NCI-H1930 (cell line): ENCODE measurements at regions not wholly inside any gene's neighbourhood (a gene's known extent, or its start where the extent isn't known, plus 50 kb on each side); places are given as distances from the start of the nearest gene placed in this dataset.
"Not testable (repeated sequence)": the region's sequence is repeated elsewhere in the genome, so short reads cannot be mapped to it uniquely, and the experiment has no call there.

Experiments used
- DNase-seq, 2 experiments: peaks; one replicate each; lab custom pipeline; 2025; lab: John Stamatoyannopoulos, UW

DNA sequence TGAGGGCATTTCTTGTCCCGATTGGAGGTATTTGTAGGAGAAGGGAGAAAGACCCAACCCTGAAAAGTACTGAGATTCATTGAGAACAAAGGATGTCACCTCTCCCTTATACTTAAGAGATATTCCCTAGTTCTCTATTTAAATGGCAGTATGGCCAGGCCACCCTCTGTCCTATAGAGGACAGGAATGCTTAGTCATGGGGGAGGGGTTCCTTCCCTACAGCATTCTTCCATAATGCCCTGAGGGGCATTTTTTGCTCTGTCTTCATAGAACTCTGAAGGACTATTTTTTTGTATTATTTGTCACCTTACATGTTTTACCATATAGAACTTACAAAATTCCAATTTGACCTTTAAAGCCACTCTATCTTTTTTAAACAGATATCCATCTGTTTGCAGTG is 176.3 kb downstream of the TMEM161B start:
- no peak for DNase-seq

DNA sequence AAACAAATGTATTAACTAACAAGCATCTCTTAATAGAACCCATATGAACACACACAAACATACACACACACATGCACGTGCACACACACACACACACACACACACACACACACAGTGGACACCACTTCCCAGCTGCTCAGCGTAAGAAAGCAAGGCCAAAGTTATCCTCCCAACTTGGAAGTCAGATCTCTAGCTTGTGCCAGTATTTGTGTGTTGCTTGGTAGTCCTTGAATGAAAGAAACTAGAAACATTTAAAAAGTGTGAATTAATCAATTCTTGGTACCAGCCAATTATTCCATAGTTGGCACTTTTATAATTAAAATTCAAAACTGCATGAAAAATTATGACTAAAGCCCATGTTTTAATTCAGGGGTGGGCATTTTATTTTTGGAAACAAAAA is 178.1 kb downstream of the TMEM161B start:
- DNase-seq = no peak

DNA sequence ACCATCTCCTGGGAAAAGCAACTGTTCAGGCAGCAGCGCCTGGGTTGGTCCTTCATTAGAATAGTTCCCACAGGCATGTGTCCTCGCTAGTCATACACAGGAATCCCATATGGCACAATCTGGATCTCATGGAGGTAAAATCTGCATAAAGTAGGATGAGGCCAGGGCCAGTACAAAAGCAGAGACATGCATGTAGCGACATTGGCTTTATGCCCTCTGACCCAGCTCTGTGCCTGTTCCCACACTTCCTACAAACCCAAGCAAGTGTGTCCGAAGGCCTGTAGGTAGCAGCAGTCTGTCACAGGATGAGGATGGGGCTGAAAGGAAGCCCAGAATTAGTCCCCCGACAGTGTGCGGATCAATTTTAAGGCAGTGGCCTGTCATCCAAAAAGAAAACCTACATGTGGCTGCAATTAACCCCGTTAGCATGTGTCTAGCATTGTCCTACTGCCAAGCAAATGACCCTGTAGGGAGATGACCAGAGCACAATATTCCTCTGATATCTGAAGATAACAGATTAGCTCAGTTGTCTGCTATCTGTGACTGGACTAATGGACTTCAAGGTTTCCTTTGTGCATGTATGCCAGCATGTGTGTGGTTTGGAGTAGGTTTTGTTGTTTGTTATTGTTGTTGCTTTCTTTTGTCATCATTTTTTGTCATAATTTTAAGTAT is 178.8 kb downstream of the TMEM161B start:
- no peak for DNase-seq

DNA sequence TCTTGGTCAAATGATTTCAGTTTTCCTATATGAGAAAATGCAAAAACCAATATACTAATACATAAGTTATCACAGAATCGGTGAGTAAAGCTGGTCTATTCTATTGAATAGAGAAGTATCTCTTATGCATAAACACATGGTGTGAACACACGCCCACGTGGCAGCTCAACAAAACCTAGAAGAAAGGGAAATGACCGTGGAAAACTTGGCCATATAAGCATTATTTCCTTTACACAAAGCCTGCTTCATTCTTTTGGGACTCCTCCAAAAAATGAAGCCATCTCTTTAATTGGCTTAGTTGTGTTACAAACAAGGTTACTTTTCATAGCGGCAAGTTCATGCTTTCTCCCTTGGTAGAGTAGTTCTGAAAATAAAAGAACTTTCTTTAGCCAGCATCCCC is 183.2 kb downstream of the TMEM161B start:
- DNase-seq = no peak

DNA sequence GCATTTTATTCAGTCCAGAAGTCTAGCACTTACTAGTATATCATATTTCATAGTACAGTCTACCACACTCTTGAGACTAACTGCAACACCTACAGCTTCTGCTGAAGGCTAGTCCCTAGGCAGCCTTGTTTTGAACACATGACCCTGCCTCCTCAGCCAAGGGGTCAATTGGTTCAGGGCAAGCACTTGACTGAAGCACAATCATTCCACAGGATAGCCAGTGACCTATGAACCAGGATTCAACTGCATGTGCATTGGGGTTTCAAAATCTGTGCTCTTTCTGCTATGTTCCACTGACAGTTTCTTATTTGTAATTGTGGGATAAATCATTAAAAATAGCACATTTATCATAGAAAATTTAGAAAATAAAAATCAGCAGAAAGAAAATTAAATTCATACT is 186.8 kb downstream of the TMEM161B start:
- DNase-seq = no peak

DNA sequence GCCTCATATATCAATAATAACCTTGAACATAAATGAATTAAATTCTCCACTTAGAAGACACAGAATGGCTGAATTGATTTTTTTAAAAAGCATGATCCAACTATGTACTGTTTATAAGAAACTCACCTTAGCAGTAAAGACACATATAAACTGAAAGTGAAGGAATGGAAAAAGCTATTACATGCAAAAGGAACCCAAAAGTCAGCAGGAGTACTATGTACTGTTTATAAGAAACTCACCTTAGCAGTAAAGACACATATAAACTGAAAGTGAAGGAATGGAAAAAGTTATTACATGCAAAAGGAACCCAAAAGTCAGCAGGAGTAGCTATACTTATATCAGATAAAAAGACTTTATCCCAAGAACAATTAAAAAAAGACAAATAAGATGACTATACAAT is 204.8 kb downstream of the TMEM161B start:
- DNase-seq = no peak

DNA sequence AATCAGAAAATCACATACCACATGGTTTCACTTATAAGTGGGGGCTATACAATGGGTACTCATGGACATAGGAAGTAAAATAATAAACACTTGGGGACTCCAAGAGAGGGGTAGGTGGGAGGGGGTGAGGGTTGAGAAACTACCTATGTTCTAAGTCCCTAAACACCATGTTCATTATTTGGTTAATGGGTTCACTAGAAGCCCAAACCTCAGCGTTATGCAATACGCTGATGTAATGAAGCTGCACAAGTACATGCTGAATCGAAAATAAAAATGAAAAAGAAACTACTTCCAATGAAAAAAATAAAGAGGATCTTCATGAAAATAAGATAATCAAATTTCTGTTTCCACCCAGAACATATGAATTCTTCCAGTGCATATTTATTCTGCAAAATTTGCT is 208.5 kb downstream of the TMEM161B start:
- no peak for DNase-seq

DNA sequence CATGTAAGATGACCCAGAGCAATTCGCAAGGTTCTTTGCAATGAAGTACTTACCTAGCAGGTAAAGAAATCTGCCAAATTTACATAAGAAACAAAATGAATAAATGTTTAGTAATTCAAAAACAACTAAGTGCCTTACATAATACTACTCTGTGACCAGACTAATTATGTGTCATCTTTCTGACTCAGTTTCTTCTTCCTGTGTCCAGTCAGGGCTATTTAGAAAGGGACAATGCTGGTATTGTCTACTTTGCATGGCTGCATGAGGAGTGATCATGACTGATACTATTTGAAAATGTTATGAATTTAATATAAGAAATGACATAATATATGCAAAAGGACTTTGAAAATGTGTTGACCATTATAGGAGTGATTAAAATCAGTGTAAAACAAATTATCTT is 210.0 kb downstream of the TMEM161B start:
- DNase-seq = no peak

DNA sequence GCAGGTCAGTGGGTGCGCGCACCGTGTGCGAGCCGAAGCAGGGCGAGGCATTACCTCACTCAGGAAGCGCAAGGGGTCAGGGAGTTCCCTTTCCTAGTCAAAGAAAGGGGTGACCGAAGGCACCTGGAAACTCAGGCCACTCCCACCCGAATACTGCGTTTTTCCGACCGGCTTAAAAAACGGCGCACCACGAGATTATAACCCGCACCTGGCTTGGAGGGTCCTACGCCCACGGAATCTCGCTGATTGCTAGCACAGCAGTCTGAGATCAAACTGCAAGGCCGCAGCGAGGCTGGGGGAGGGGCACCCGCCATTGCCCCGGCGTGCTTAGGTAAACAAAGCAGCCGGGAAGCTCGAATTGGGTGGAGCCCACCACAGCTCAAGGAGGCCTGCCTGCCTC is 216.2 kb downstream of the TMEM161B start:
- not testable (repeated sequence) for DNase-seq

DNA sequence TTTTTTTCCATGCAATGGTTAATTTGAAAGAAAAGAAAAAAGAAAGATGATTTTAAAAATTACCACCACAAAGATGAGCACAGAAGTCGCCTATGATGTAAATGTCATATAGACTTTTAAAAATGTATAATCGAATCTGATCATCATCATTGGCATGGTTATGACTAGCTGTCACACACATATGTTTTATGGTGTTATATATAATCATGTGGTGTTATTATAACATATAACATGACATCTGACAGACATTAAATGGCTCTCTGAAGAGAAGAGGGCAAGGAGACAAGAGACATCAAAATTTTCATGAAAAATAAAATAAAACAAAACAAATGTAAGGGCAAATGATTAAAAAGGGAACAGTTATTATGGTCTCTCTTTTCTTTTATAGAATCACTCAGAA is 217.5 kb downstream of the TMEM161B start:
- DNase-seq = no peak

DNA sequence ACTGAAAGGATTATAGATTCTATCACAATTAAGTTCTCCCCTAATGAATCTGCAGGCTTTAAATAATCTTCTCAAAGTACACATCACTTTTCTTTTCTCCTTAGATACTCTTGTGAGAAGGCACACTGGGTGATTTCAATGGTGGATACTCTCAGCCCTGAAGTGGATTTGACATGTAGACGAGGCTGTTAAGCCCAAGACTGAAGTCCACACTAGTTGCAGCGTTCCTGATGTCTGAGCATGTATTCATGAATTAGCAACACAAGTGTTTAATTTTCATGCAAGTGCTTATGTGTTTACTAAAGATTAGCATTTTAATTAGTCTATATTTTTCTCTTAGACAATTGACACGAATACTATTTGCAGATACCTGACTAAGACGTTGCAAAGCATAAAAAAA is 218.9 kb downstream of the TMEM161B start:
- DNase-seq = no peak

DNA sequence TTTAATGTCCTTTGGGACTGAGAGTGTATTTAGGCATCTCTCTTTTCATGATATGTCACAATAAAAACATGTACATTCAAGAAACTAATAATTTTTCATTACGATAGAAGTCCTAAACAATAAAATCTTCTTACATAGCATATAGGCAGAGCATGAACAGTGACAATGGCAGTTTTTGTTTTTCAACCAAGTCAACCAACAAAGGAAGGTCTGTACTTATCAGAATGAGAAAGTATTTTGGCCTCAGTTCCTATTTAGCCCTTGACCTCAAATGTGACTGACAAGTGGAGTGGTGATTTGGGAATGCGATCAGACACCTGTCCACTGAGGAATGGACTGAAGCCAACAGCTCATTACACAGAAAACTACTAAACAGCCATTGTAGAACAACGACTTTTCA is 219.5 kb downstream of the TMEM161B start:
- DNase-seq = no peak

DNA sequence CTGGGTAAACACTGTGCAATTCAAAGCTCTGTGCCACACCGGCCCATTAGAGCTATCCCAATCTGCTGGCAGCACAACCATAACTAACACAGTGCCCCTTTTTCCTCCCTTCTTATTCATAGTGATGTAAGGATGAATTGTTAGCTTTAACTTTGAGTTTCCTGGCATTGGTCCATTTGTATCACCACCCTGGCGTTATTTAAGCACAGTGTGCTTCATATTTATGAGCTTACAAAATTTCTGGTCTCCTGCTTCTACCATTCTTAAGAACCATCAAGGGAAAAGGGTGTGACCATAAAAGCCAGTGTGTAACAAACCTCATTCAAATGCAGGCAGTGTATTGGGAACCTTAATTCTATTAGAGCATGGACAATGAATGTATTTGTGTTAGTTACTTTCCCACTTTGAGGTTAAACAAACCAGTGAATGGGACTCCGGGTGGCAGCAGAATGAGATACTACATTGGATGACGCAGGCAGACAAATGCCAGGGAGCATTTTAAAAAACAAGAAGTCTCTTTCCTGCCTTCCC is 222.6 kb downstream of the TMEM161B start:
- no peak for DNase-seq

DNA sequence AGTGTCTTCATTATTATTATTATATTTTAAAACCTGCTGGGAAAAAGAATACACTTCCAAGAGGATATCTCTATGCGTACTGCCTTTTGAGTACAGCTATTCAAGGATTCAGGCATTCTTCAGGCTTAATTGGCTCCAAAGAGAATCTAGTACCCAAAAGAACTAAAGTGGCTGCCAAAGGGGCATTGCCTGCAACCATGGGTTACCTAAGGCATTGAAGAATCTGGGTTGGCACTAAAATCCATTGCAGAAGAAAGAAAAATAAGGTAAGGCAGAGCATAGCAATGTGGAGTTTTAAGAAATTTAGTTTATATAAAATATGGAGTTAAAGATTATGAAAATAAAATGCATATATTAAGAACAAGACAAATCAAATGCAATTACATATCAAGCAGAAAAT is 223.5 kb downstream of the TMEM161B start:
- no peak for DNase-seq

DNA sequence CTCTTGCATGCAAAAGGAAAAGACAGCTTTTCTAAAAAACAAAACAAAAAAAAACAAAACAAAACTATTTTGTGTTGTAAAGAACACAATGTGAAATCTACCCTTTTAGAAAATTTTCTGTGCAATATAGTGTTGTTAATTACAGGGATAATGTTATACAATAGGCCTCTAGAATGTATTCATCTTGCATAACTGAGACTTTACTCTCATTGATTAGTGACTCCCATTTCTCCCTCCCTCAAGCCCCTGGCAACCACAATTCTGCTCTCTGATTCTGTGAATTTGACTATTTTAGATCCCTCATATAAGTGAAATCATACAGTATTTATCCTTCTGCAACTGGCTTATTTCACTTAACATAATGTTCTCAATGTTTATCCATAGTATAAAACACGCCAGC is 234.1 kb downstream of the TMEM161B start:
- no peak for DNase-seq

DNA sequence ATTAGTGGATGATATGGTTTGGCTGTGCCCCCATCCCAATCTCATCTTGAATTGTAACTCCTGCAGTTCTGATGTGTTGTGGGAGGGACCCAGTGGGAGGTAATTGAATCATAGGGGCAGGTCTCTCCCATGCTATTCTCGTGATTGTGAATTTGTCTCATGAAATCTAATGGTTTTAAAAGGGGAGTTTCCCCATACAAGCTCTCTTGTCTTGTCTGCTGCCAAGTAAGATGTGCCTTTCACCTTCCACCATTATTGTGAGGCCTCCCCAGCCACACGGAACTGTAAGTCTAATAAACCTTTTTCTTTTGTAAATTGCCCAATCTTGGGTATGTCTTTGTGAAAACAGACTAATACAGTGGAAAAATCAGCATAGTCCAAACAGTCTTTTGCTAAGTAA is 235.5 kb downstream of the TMEM161B start:
- no peak for DNase-seq

DNA sequence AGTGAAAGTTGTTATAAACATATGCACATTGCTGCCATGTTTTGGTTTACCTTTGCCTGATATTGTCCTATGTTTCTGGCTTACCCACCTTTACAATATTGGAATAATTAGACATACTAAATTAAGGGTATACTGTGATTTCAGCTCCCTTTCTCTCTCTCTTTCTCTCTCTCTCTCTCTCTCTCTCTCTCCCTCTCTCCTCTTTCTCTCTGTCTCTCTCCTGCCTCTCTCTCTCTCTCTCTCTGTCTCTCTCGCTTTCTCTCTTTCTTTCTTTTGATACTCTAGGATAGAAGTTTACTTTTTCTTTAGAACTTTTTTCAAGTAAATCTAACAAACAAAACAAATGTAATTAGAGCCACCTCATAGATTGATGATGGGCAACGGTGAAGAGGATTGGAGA is 239.6 kb downstream of the TMEM161B start:
- DNase-seq = no peak

DNA sequence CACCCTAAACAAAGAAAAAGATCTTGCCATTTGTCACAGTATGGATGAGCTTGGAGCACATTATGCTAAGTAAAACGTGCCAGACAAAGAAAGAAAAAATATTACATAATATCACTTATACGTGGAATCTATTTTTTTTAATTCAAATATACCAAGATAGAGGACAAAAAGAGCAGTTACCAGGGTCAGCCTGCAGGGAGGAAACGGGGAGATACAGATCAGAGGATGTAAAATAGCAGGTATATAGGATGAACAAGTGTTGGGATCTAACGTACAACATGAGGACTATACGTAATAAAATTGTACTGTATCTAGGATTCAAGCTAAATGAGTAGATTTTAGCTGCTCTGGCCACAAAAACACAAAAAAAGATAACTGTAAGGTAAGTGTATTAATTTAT is 247.5 kb downstream of the TMEM161B start:
- DNase-seq = no peak

DNA sequence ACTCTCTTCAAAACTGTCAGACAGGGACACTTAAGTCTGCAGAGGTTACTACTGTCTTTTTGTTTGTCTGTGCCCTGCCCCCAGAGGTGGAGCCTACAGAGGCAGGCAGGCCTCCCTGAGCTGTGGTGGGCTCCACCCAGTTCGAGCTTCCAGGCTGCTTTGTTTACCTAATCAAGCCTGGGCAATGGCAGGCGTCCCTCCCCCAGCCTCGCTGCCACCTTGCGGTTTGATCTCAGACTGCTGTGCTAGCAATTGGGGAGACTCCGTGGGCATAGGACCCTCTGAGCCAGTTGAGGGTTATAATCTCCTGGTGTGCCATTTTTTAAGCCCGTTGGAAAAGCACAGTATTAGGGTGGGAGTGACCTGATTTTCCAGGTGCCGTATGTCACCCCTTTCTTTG is 253.7 kb downstream of the TMEM161B start:
- DNase-seq = not testable (repeated sequence)

DNA sequence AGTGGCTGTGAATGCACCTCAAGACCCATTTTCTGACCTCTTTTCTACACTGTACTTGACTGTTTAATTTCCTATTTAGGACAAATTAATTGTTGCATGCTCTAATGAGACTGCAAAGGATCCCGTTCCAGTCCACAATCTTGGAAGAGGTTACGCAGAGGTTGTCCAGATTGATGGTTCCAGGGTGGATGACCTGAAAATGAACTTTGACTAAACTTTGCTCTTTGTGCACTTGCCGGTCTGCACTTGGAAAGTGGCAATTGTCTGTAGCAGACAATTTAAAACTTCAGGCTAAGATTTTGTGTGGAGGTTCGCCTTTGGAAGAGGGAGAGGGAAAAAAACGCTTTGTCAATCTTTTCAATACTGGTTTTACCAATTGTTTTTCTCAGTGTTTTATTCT is 267.8 kb downstream of the TMEM161B start:
- DNase-seq = no peak

DNA sequence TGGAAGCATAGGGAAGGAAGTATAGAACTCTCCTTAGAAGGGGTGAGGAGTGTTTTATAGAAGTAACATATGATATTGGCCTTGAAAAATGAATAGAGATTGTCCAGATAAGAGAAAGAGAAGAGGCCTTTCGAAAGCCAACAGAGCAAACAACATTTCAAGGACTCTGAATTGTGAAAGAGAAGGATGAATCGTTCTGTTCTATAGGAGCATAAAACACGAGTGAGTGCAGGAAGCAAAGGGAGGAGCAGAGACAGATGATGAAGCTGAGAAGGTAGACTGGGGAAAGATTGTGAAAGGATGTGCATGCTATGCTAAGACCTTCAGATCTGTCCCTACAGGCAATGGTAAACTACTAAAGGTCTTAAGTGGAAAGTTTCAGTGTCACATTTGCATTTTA is 271.0 kb downstream of the TMEM161B start:
- DNase-seq = no peak

DNA sequence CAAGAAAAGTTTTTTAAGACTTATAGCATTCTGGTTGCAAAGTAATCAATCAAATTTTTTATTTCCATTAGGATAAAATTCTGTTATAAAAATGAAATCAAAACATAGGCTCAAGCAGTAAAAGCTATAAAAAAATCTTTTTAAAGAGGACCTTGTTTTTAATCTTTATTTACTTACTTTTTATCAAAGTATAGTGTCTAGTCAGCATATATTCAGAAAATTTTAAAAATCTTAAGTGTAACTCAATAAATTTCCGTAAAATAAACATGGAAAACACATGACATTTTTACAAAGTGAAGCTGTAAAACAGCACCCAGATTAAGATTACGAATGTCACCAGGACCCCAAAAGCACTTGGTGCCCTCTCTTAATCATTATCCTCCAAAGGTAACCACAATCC is 302.4 kb downstream of the TMEM161B start:
- DNase-seq = no peak

DNA sequence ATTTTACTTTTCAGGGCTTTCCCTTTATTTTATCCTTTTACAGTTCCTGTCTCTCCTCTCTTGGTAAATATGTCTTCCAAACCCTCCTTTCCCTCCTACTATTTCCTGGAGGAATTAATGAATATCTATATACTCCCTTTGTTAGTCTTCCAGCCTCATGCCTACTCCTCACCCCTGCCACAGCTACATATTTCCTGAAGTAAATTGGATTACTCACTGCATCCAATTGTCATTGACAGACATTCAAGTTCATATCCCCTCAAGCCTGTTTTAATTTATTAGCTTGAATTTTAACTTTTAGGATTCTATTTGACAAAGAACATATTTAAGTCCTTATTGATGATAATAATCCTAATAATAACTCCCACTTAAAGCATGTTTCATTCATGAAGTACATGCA is 314.5 kb downstream of the TMEM161B start:
- no peak for DNase-seq

DNA sequence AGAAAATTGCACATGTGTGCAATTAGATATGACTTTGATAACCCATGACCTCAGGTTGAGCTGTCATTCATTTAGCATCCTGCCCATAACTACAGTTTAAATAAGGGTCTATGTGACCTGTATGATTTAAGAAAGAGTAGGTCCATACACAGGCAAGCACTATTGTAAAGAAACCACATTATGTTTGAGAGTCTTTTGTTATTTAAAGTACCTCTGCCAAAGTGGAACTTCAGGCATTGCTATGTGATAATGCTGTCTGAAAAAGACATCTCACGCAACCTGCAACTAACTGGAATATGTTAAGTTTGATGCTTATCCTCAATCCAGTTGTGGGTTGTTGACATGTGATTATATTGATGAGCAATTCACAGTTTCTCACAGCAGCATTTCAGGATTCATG is 317.0 kb downstream of the TMEM161B start:
- DNase-seq = no peak
